GM19455 (cell line): ENCODE measurements at regions not wholly inside any gene's neighbourhood (a gene's known extent, or its start where the extent isn't known, plus 50 kb on each side); places are given as distances from the start of the nearest gene placed in this dataset.
"Not testable (repeated sequence)": the region's sequence is repeated elsewhere in the genome, so short reads cannot be mapped to it uniquely, and the experiment has no call there.

Experiments
- ATAC-seq: cut with Tn5 transposase; IDR thresholded peaks from one replicate; pipeline ENCODE4 v1.9.1; 2021; ENCODE audit not compliant: unreplicated experiment

- no peak for ATAC-seq
Observed at GRCh38 chrX:13223868-13224567, 95.8 kb downstream of the ATXN3L start.

GRCh38 chrX:13220916-13221315 lies 98.9 kb downstream of the ATXN3L start:
- ATAC-seq: no peak

DNA sequence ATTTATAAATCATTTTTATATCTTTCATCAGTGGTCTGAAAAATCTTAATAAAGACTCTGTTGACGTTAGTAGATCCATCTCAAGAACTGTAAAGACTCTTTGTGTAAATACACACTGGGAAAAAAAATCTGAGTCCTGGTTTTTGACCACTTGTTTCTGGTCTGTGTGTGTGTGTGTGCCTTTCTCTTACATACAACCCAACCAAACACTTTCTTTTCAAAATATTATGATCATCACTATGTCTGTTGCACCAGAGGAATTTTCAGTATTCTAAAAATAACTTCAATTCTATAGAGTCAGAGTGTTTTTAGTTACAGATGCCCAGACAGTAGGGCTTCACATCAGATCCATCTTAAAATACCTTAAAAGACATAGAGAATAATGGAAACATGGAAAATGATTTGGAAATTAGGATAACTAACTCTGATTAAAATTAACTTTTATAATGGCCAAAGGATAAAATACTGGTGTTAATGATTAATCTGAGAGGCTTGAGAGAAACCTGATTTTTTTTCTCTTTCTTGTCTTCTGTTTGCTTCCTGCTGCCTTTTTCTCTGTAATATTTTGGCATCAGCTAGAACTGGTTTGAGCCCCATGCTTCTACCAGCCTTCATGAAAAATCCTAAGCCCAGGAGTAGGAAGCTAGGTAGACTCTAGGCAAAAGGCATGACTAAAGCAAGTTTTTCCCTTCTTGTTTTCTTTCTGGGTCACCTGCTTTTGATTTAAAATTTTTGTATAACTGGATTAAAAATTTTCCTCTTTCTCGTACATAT lies 99.7 kb downstream of the ATXN3L start:
- ATAC-seq: no peak

GRCh38 chrX:13218758-13219157 lies 101.1 kb downstream of the ATXN3L start:
- ATAC-seq: no peak

- ATAC-seq: no peak
Observed at GRCh38 chrX:13216139-13216538, 103.7 kb downstream of the ATXN3L start.

DNA sequence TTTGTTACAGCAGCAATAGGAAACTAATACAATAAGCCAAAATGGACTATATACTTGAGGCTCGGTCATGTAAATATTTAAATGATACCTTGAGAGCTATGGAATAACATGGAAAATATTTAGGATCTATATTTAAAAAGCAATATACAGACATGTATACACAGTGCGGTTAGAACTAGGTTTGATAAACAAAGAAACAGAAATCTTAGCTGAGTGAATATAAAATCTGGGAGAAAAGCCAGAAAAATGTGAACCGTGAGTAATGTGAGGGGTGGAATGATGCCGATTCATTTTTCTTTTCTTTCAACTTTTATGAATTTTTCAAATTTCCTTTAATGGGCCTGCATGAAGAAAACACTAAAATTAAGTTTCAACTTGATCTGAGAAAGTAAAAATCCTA lies 104.1 kb downstream of the ATXN3L start:
- ATAC-seq: no peak

GRCh38 chrX:13212191-13212651 lies 107.6 kb downstream of the ATXN3L start:
- no peak for ATAC-seq

DNA sequence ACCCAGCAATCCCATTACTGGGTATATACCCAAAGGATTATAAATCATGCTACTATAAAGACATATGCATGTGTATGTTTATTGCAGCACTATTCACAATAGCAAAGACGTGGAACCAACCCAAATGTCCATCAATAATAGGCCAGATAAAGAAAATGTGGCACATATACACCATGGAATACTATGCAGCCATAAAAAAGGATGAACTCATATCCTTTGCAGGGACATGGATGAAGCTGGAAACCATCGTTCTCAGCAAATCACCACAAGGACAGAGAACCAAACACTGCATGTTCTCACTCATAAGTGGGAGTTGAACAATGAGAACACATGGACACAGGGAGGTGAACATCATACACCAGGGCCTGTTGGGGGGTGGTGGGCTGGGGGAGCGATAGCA lies 109.7 kb downstream of the ATXN3L start:
- ATAC-seq: not testable (repeated sequence)

GRCh38 chrX:13209704-13210103 lies 110.1 kb downstream of the ATXN3L start:
- not testable (repeated sequence) for ATAC-seq

GRCh38 chrX:13208281-13208935 lies 111.4 kb downstream of the ATXN3L start:
- no peak for ATAC-seq

DNA sequence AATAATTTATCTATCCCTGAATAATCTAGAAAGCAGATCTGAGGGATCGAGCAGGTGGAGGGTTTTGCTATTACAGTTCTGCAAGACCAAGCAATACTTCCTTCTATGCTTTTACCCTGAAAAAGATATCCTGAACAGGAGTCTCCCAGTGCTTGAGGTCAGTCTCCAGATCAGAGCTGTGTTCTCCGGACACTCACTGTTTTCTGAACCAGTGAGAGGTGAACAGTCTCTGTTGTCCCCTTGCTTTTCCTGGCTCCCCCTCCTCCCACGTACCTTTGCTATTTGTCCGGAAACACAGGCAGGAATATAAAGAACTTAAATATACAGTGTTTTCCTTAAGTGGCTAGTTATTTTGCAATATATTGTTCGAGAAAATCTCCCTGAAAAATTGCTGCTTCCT lies 116.6 kb downstream of the ATXN3L start:
- no peak for ATAC-seq

DNA sequence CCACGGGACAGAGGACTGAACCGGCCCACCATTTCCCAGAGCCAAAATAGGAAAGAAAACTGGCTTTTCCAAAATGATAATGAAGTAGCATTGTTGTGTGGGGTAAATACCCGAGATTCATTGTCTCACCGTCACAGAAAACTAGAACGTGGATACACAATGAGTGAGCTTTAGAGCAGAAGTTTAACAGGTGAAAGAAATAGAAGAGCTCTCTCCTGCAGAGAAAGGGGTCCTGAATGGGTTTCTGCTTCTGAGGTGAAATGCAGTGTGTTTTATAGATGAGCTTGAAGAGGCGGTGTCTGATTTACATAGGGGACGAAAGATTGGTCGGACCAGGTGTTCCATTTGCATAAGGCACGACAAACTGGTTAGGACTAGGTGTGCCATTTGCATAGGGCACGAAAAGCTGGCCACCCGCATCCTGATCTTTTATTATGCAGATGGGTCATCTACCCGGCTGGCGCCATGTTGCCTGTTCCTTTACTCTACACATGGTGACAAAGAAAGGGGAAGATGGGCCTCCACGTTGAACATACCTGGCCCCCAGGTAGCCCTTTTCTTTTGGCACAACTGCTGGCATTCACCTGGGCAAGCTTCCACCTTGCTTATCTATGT lies 118.1 kb downstream of the ATXN3L start:
- ATAC-seq: no peak

- ATAC-seq: no peak
Observed at GRCh38 chrX:13200398-13200797, 119.5 kb downstream of the ATXN3L start.

DNA sequence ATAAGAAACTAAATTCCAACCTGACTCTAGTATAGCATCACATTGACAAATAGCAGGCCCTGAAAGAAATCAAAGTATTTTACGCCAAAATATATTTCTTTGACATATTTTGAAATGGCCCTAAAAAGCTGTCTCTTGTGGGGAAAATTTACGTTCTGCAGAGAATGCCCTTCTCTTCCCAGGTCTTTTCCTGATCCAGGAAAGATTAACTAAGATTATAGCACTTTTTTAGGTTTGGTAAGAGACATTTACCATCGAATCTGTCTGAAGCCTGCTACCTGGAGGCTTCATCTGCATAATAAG lies 121.1 kb downstream of the ATXN3L start:
- ATAC-seq: no peak

GRCh38 chrX:13198056-13198761 lies 121.6 kb downstream of the ATXN3L start:
- ATAC-seq: no peak

- ATAC-seq: no peak
Observed at GRCh38 chrX:13196782-13197181, 123.1 kb downstream of the ATXN3L start.

GRCh38 chrX:13195340-13195739 lies 124.5 kb downstream of the ATXN3L start:
- ATAC-seq: no peak

DNA sequence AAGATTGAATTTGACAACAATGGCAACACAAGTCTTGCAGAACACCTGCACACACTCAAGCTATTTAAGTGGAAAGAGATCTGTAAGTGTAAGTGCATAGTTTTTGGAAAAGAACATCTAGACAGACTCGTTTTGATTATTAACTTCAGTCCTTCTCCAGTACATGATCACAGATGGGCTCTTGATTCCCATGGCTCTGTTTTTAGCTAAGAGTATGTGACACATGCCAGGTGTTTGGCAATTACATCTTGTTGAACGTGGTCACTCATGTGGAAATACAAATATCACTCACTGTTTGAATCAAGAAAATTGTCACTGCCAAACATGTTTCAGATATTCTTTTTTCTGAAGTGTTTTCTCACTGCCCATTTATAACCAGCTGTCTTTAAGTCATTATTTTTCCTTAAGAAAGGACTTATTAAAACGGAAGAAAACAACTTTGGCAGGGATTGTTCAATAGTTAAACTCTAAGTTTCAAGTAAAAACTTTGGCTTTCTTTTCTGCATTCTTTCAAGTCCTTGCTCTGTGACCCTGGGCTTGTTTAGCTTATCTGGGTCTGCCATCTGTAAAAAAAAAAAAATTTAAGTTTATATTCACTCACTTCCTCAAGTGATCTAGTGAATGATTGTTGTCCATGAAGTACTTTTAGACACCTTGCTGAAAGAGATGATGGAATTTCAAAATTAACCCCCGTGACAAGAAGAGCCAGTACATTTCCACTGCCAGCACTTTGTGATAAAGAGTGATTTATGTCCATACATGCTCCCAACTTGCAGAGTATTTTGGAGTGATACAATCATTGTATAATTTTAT lies 125.4 kb downstream of the ATXN3L start:
- no peak for ATAC-seq

- ATAC-seq: no peak
Observed at GRCh38 chrX:13190051-13190450, 129.8 kb downstream of the ATXN3L start.

- no peak for ATAC-seq
Observed at GRCh38 chrX:13189380-13189779, 130.5 kb downstream of the ATXN3L start.
